Cardiac muscle cell (in vitro differentiated cells and primary cell): ENCODE measurements at regions not wholly inside any gene's neighbourhood (a gene's known extent, or its start where the extent isn't known, plus 50 kb on each side); places are given as distances from the start of the nearest gene placed in this dataset.

ENCODE experiments used
- DNase-seq, 2 donors: peaks; one replicate each; pipeline versions ENCODE4 v3.0.0 to v3.0.0-alpha.2; 2010 to 2017; ENCODE audit warnings: low read depth in 1 of 2, low spot score in 1 of 2
- H3K27ac ChIP-seq: fragments of 200-600 bp; sonication (generic); 2 replicates; pipeline ENCODE4 v1.5.1; 2016
- H3K27me3 ChIP-seq: fragments of 200-600 bp; sonication (generic); 2 replicates; pipeline ENCODE4 v1.6.0; 2016; ENCODE audit warnings: control low read depth
- H3K36me3 ChIP-seq: fragments of 200-600 bp; sonication (generic); 2 replicates; pipeline ENCODE4 v1.5.1; 2016; ENCODE audit warnings: control low read depth
- H3K4me1 ChIP-seq: fragments of 200-600 bp; sonication (generic); 2 replicates; pipeline ENCODE4 v1.8.1; 2017; ENCODE audit warnings: low read depth, mild to moderate bottlenecking, mixed run types
- H3K4me3 ChIP-seq: fragments of 200-600 bp; sonication (generic); 2 replicates; pipeline ENCODE4 v1.5.1; 2016; ENCODE audit warnings: mild to moderate bottlenecking
- H3K9me3 ChIP-seq: fragments of 200-600 bp; sonication (generic); 2 replicates; pipeline ENCODE4 v1.5.1; 2017; ENCODE audit warnings: low read depth, mild to moderate bottlenecking, control low read depth
- TF ChIP-seq, protein P1 (sequence below): IDR thresholded peaks from 2 replicates; pipeline ENCODE4 v1.5.1; 2012; ENCODE audit warnings: low read depth, mild to moderate bottlenecking, low read length

DNA sequence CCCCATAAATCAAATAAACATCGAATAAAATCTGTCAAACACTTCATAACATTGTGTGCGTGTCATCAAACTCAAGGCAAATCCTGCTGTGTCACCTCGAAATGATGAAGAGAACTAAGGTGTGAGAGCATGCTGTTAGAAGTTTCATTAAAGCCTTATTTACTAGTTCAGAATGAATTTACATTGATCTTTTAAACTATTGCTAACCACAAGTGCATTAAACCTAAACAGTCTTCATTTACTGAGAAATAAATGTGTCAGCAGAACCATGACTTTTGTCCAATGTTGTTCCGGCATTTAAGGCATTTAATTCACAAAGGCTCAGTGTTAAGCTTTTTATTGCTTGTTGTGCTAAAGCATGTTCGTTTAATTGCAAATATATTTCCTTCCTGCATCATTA is 474.4 kb downstream of the SETD4 start:
- TF ChIP-seq, protein P1, sequence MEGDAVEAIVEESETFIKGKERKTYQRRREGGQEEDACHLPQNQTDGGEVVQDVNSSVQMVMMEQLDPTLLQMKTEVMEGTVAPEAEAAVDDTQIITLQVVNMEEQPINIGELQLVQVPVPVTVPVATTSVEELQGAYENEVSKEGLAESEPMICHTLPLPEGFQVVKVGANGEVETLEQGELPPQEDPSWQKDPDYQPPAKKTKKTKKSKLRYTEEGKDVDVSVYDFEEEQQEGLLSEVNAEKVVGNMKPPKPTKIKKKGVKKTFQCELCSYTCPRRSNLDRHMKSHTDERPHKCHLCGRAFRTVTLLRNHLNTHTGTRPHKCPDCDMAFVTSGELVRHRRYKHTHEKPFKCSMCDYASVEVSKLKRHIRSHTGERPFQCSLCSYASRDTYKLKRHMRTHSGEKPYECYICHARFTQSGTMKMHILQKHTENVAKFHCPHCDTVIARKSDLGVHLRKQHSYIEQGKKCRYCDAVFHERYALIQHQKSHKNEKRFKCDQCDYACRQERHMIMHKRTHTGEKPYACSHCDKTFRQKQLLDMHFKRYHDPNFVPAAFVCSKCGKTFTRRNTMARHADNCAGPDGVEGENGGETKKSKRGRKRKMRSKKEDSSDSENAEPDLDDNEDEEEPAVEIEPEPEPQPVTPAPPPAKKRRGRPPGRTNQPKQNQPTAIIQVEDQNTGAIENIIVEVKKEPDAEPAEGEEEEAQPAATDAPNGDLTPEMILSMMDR = no peak
- Histone ChIP-seq H3K4me3 (no peak overlapping the region), H3K27me3 (no peaks in the 10 kb centered on the region), H3K36me3 (no peaks in the 10 kb centered on the region), H3K9me3 (no peaks in the 10 kb centered on the region), H3K4me1 (no peaks in the 10 kb centered on the region), H3K27ac (no peak overlapping the region)
- DNase-seq = no peak

DNA sequence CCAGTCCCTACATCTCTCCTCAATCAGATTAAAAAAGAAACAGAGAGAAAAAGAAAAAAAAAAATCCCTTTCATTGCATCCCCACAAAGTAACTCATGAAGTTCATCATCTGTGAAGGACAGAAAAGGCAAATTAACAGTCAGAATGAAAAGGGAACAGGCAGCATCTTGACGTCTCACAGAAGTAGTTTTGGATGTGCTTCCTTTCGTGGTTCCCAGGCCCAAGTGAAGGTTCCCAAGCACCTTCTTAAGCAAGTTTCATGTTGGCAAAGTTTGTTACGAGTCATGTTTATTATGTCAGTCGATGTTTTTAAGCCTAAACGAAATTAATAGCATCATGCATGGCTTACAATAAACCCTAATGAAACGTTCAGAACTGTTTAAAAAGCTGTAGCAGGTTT is 475.2 kb downstream of the SETD4 start:
- TF ChIP-seq, protein P1 = no peak
- H3K27me3 ChIP-seq = no peaks in the 10 kb centered on the region
- DNase-seq = no peak
- H3K9me3 ChIP-seq = no peaks in the 10 kb centered on the region
- H3K36me3 ChIP-seq = no peaks in the 10 kb centered on the region
- no peak overlapping the region for H3K4me3 ChIP-seq
- no peak overlapping the region for H3K27ac ChIP-seq
- H3K4me1 ChIP-seq = no peaks in the 10 kb centered on the region

DNA sequence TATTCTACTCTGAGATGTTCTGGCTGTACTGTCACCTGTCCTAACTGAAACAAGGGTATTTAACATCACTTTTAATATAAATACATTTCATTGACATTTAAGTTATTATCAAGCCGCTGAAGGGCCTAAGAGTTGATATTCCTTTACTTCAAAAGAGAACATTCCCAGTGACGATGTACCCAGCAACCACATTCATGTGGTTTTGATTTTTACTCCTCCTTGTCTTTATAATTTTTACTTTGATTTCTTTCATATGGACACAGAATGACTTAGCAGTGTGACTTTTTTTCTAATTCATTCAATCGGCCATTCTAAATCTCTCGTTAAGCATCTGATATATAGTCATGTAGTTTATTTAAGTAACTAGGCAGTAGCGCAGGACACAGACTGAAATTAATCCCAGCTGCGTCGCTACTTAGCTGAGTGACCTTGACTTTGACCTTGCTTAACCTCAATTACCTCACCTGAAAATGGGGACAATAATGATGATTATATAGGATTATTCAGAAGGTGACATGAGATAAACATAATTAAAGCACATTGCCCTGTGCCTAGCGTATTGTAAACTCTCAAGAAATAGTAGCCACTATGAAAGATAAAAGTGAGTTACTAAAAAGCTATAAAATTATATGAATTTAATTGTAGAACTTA is 476.6 kb downstream of the SETD4 start:
- Histone ChIP-seq H3K27me3 (no peaks in the 10 kb centered on the region), H3K27ac (no peak overlapping the region), H3K4me1 (no peaks in the 10 kb centered on the region), H3K4me3 (no peak overlapping the region), H3K36me3 (no peaks in the 10 kb centered on the region), H3K9me3 (no peaks in the 10 kb centered on the region)
- TF ChIP-seq, protein P1 = no peak
- DNase-seq = no peak

DNA sequence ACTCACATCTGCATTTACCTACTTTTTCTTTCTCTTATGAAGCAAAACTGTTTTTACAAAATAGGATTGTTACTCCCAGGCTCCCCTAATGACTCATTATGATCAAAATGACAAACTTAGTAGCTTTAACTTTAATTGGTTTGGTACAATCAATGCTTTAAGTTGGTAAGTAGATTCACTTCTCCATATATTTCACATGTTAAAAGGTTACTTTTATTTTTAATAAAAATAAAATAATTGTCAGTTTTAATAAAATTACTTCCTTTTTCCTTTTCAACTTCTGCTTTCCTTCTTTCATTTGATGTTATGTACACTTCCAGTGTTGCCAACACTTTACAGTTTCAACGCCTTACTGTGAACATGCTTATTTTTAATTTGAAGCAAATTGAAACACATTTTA is 477.6 kb downstream of the SETD4 start:
- no peaks in the 10 kb centered on the region for H3K4me1 ChIP-seq
- H3K4me3 ChIP-seq = no peak overlapping the region
- H3K27me3 ChIP-seq = no peaks in the 10 kb centered on the region
- TF ChIP-seq, protein P1 = no peak
- H3K27ac ChIP-seq = no peak overlapping the region
- no peaks in the 10 kb centered on the region for H3K36me3 ChIP-seq
- no peaks in the 10 kb centered on the region for H3K9me3 ChIP-seq
- no peak for DNase-seq

DNA sequence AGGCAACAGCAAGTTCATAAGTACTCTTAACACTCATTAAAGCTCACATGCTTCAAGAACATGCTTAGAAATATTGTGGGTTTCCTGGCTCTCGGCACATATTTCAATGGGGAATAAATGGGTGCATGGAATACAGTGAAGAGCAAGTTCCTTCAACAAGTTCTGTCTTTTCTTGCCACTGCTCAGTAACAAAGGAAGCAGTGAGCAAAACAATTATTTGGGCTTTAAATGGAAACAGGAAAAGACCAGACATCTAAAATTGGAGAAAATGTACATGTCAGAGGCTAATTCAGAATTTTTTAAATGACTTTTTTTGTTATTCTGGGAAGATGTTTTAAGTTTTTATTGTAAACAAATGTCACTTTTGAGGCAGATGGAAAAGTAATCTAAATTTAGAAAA is 478.7 kb downstream of the SETD4 start:
- no peaks in the 10 kb centered on the region for H3K27me3 ChIP-seq
- H3K4me1 ChIP-seq = no peaks in the 10 kb centered on the region
- no peaks in the 10 kb centered on the region for H3K9me3 ChIP-seq
- DNase-seq = no peak
- TF ChIP-seq, protein P1 = no peak
- no peak overlapping the region for H3K27ac ChIP-seq
- no peaks in the 10 kb centered on the region for H3K36me3 ChIP-seq
- no peak overlapping the region for H3K4me3 ChIP-seq
